DMS 273 treated with DMSO at 0.1 percent for 48 hours (cell line): ENCODE measurements at regions not wholly inside any gene's neighbourhood (a gene's known extent, or its start where the extent isn't known, plus 50 kb on each side); places are given as distances from the start of the nearest gene placed in this dataset.
A peak's percentile ranks its signal among the peaks of the same experiment; 100 is the strongest.

ENCODE experiments used
- DNase-seq: peaks from one replicate; lab custom pipeline; 2025; lab: John Stamatoyannopoulos, UW

DNA sequence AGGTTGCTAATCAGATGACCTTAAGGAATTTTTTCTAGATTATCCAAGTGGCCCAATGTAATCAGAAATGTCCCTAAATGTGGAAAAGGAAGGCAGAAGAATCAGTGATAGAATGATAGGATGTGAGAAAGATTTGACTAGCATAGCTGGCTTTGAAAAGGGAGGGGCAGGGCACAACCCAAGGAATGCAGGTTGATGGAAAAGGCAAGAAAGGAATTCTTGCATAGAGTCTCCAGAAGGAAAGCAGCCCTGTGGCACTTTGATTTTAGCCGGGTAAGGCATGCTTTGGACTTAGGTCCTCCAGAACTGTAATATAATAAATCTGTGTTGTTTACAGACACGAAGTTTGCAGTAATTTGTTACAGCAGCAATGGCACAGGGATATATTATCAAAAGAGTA, 375.7 kb upstream of the B3GALT2 start:
- DNase-seq = no peak

DNA sequence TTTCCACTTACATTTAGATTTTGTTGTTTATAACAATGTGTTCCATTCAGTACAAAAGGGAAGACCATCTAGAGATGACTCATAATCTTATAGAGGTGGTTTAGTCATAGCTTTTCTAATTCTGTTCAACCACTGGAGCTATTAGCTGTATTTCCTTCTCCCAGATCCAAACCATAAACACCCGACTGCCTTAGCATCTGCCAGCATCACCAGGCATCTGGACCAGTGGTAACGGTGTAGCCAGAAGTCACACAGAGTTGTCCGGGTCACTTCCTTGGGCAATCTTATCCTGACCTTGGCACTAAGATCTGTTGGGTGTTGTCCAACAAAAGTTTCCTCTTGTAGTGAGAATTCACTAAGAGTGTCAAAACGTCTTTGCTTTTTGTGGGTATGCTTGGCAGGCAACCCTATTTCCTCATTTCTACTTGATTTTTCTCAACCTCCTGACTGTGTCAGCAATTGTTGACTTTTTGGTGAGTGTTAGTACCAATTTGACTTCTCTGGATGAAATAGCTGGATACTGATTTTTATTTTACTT, 372.1 kb upstream of the B3GALT2 start:
- DNase-seq = no peak

GRCh38 chr1:193555662-193556441, 369.4 kb upstream of the B3GALT2 start:
- no peak for DNase-seq

GRCh38 chr1:193553564-193553963, 367.2 kb upstream of the B3GALT2 start:
- DNase-seq = no peak

DNA sequence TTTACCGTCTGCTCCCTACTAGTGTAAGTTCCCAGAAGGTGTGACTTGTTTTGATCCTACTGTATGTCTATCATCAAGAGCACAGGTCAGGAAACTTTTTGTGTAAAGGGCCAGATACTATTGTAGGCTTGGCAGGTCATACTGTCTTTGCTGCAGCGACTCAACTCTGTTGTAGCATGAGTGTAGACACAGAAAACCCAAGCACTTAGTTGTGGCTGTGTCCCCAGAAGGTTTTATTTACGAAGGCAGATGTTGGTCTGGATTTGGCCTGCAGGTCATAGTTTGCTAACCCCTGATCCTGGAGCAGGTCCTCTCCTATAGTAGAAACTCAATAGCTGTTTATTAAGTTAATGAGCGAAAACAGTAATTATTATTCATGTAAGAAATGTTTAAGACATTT, 365.9 kb upstream of the B3GALT2 start:
- no peak for DNase-seq

DNA sequence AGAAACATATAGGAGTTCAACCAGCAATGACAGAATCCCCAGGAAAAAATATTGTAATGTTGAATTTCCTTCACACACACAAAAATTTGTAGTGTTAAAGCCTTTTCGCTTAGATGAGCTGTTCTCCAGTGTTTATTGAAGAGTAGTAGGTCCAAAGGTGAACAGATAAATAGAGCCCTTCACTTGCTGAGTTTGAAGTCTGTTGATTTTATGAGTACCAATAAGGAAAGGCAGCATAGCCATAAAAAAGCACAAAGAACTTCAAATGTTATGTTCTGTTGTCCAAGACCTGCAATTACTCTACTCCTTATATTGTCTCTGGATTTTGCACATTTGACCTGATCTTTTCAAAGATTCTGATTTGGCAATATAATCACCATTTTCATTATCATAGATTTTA, 362.7 kb upstream of the B3GALT2 start:
- no peak for DNase-seq

DNA sequence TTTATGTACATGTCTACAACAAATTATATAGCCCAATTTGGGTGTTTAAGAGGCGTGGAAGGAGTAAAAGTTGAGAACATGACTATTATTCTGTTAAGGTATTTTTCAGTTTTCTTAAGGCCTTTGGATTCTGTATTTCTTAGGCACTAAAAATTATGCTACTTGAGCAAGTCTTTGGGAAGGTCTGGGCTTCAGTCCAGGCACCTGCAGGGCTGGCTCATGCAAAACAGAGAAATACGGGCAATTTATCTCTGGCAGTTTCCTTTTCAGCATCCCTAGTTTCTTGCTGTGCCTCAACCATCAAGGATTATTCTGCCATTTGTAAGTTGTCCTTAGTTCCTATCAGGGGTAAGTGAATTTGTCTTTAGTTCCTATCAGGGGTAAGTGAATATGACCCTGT, 358.8 kb upstream of the B3GALT2 start:
- no peak for DNase-seq

DNA sequence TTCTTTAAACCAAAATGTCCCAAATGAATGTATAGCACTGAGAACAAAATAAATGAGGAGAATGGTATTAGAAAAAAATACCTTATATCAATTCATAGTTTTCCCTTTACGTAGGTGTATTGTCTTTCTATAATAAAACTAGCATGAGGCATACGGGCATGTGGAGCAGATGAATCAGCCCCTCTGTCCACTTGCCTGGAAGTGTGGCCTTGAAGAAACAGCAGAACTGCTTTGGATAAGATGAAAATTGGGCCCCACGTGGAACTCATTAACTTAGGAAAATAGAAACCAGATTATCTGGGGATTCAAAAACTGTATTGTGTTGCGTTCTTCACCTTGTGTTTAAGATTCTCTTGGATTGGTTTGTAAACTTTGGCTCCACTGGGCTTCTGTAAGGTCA, 356.8 kb upstream of the B3GALT2 start:
- DNase-seq = no peak

DNA sequence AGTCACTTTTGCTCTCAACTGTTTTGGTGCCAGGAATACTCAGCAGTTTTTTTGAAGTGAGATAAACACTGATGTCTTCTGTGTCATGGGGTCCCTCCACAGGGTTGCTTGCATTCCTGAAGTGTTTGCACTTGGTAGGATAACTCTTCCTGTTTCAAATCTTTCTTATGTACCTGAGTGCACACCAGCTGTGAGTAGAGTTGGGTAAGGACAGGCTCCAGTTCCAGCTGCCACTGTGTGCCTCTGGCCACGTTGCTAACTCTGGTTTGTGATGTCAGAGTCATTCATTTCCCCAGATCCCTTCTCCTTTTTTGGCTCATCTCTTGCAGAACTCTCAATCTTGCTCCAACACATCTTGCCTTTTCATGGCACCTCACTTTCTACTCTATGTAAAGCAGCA, 356.3 kb upstream of the B3GALT2 start:
- DNase-seq = no peak

GRCh38 chr1:193540511-193540910, 354.1 kb upstream of the B3GALT2 start:
- DNase-seq = no peak

DNA sequence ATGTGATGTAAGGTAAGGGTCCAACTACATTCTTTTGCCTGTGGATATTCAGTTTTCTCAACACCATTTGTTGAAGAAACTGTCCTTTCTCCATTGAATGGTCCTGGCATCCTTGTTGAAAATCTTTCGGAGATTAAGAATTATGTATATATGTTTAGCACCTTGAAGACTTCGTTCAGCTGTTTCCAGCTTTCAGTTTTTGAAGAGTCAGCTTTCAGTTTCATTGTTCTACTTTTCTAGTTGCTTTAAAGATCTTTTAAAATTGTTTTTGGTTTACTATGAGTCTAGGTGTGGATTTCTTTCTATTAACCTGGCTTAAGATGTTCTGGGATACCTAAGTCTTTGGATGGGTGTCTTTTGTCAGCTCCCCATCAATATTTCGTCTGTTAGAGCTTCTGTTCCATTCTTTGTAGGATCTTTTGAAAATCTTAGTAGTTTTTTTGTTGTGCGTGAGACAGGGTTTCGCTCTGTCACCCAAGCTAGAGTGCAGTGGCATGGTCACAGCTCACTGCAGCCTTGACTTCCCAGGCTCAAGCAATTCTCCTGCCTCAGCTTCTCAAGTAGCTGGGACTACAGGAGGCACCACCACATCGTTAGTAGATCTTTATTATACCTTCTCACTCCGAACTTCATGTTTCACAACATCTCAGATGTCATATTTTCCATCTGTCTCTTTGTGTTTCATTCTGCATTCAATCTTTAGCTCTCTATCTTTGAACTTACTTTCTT, 353.5 kb upstream of the B3GALT2 start:
- DNase-seq = no peak

DNA sequence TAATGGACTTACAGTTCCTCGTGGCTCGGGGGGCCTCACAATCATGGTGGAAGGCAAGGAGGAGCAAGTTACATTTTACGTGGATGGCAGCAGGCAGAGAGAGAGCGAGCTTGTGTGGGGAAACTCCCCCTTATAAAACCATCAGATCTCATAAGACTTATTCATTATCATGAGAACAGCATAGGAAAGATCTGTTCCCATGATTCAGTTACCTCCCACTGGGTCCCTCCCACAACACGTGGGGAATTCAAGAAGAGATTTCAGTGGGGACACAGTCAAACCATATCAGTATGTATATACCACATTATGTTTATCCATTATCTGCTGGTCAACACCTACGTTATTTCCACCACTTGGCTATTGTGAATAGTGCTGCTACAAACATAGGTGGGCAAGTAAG, 352.3 kb upstream of the B3GALT2 start:
- DNase-seq = no peak

DNA sequence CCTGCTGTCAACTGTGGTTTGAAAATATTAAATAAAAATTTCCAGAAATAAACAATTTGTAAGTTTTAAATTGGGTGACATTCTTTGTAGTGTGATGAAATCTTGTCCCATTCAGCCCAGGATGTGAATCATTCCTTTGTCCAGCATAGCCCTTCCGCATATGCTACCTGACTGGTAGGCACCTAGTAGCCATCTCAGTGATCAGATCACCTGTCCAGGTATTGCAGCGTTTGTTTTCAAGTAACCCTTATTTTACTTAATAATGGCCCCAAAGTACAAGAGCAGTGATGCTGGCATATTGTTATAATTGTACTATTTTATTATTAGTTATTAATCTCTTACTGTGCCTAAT, 351.6 kb upstream of the B3GALT2 start:
- DNase-seq = no peak

DNA sequence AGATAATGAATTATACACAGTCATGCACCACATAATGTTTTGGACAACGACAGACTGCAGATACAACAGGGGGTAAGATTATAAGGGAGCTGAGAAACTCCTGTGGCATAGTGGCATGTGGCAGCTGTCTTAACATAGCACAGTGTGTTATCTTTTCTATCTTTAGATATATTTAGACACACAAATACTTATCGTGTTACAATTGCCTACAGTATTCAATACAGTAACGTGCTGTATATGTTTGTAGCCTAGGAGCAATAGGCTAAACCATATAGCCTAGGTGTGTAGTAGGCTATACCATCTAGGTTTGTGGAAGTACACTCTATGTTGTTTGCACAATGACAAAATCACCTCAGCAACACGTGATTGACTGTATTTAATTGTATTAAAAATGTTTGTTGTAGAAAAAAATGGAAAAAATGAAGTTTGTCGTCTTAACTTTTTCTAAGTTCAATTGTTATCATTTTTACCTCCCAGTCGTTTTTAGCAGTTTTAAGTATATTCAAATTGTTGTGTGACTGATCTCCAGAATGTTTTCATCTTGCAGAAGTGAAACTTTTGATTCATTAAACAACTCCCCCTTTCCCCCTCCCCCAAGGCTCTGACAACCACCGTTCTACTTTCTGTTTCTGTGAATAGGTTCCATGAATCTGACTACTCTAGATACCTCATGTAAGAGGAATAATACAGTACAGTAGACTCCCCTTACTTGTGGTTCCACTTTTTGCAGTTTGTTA, 351.0 kb upstream of the B3GALT2 start:
- DNase-seq = no peak

- DNase-seq = peak; percentile 1
Measured at GRCh38 chr1:193533853-193534252, 347.4 kb upstream of the B3GALT2 start.

GRCh38 chr1:193525917-193526710, 339.7 kb upstream of the B3GALT2 start:
- DNase-seq = no peak

DNA sequence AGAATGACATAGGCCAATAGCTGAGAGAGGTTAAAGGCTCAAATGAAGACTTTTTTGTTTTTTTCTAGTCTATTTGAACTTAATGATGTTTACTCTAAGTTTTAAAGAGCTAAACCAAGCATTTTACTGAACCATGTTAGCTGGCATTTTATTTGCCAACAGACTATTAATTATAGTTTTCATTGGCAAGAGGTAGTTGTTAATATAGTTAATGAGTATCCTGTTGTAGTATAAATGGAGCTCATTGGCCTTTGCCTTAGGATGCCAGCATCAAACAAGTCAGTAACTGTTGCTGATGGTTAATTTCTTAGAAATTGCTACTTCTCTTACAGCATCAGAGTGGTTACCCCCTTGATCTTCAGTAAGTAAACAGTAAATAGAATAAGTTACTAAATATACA, 339.0 kb upstream of the B3GALT2 start:
- DNase-seq = no peak

- no peak for DNase-seq
Measured at GRCh38 chr1:193524616-193525015, 338.2 kb upstream of the B3GALT2 start.

GRCh38 chr1:193524021-193524420, 337.6 kb upstream of the B3GALT2 start:
- DNase-seq = no peak

DNA sequence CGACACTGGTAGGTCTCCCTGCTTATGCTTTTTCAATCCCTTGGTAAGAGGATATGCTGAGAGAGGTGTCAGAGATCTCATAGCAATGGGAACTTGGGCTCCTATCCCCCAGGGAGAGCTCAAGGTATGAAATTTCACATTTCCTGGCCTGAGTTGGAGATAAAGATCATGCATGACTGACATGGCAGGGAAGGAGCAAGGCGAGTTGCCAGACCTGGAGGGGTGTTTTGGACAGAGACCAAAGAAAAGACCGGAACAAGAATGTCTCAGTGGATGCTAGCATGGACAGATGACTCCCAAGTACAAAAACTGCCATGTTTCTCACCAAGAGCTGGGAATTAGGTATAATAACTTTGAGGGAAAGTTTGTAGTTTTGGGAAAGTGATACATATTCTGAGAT, 334.1 kb upstream of the B3GALT2 start:
- DNase-seq = no peak

GRCh38 chr1:193519922-193520321, 333.5 kb upstream of the B3GALT2 start:
- DNase-seq = no peak
